ENCODE measurements at regions not wholly inside any gene's neighbourhood (a gene's known extent, or its start where the extent isn't known, plus 50 kb on each side); places are given as distances from the start of the nearest gene placed in this dataset.

- DNase-seq (ENCODE audit: low spot score) = no peak
Measured at GRCh38 chr16:61596655-61597054, 439.6 kb downstream of the CDH8 start.

DNA sequence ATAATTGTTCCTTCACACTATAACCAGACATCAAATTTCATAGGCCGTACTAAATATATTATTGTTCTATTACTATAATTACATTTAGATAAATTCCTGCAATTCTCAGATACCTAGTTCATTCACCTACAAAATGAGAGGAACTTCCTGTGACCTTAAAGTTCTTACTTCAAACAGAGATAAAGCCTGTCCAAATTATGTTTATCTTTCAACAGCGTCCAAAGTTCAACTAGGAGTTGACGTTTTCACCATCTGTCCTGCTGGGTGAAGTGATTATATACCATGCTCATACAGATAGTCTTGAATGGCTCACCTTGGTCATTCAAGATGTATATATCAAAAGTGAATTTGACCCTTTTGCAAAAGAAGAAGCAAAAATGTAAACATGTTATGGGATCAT is 440.6 kb downstream of the CDH8 start:
- no peak for DNase-seq (ENCODE audit: low spot score)

- no peak for DNase-seq (ENCODE audit: low spot score)
Measured at GRCh38 chr16:61590577-61590976, 445.7 kb downstream of the CDH8 start.

- no peak for DNase-seq (ENCODE audit: low spot score)
Measured at GRCh38 chr16:61587526-61587925, 448.7 kb downstream of the CDH8 start.

DNA sequence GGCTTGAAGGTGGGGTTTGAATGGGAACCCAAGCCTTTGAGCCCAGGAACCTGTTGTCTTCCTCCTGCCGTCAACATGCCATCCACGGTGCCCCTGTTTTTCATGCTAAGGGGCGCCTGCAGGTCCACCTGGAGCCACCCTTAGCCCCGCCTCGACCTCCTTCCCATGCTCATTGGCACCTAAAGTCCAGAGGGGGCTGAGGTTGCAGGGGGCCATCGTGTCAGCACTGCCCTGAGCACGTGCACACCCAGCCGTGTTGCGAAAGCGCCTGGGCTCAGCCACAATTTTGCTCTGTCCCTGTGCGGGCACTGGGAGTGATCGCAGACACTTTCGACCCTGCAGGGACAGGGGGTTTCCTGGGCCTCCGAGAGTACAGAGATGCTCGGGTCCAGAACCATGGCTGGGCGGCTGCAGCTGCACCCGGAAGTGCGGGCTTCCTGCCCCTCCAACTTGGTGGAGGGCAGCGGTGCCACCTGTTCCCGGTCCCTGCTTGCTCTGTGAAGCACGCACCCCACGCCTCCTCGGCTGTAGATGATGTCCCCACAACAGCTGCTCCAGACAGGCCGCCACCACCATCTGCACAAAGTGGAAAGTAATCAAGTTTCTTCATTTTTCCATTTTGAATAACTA is 454.7 kb downstream of the CDH8 start:
- DNase-seq (ENCODE audit: low spot score) = no peak

GRCh38 chr16:61580579-61580978 is 455.7 kb downstream of the CDH8 start:
- no peak for DNase-seq (ENCODE audit: low spot score)

GRCh38 chr16:61579195-61579594 is 457.0 kb downstream of the CDH8 start:
- no peak for DNase-seq (ENCODE audit: low spot score)

GRCh38 chr16:61576476-61576875 is 459.8 kb downstream of the CDH8 start:
- no peak for DNase-seq (ENCODE audit: low spot score)

- no peak for DNase-seq (ENCODE audit: low spot score)
Measured at GRCh38 chr16:61575617-61576016, 460.6 kb downstream of the CDH8 start.

- no peak for DNase-seq (ENCODE audit: low spot score)
Measured at GRCh38 chr16:61569028-61569427, 467.2 kb downstream of the CDH8 start.

DNA sequence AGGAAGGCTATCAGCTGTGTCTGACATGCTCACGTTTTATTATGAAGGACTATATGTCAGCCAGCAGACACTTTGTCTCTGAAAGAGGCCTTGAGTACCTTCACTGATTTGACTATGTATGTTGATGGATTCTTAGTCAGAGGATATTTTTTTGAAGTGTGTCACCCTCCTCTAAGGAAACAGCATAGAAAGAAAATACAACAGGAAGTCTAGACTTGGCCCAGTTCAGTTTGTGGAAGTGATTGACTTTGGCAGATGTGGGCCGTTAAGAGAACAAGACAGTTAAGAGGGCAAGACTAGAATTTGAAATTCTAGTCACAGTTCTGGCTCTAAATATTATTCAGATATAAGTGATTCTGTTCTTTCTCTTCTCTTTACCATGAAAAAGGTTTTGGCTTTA is 471.5 kb downstream of the CDH8 start:
- DNase-seq (ENCODE audit: low spot score) = no peak

- no peak for DNase-seq (ENCODE audit: low spot score)
Measured at GRCh38 chr16:61555718-61556441, 480.4 kb downstream of the CDH8 start.

DNA sequence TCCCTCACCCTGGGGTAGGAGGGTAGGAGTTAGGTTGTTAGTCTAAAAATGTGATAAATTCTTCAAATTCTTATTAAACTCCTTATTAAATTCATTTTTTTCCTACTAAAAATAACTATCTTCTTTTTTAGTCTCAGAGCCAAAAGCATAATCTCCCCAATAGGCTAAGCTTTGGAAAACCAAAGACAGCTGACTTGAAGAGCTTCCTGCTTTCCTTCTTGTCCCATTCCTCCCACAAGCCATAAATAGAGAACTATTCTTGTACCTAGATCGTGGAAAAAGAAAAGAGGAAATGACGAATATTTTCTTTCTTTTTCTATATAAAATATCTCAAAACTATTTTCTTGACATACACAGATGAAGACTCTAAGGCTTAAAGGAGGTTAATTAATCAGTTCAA is 486.9 kb downstream of the CDH8 start:
- DNase-seq (ENCODE audit: low spot score) = no peak

- no peak for DNase-seq (ENCODE audit: low spot score)
Measured at GRCh38 chr16:61547626-61548025, 488.6 kb downstream of the CDH8 start.

GRCh38 chr16:61544165-61544564 is 492.1 kb downstream of the CDH8 start:
- no peak for DNase-seq (ENCODE audit: low spot score)

DNA sequence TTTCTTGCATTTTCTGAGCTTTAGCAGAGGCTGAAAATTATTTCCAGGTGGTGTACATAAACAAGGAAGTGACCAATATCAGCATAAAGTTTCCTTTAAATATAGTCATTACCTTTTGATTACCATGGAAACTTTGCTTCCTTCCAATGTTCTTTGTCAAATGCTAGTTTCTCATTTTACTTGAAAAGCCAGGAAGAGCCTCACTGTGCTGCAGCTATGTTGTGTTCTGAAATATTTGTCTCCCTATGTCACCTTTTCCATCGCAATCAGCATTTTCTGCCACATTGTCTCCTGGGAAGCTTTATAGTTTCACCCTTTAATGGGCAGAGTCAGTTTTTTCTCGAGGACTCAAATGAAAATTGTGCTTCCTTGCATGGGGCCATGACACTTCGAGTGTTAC is 496.0 kb downstream of the CDH8 start:
- no peak for DNase-seq (ENCODE audit: low spot score)

DNA sequence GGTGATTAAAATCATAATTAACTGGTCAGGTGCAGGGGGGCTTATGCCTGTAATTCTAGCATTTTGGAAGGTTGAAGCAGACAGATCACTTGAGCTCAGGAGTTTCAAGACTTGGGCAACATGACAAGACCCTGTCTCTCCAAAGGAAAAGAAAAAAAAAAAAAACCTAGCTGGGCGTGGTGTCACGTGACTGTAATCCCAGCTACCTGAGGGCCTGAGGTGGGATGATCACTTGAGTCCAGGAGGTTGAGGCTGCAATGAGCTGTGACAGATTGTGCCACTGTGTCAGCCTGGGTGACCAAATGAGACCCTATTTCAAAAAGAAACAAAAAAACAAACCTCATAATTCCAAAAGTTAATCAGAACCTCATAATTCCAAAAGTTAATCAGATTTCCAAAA is 505.5 kb downstream of the CDH8 start:
- DNase-seq (ENCODE audit: low spot score) = no peak

GRCh38 chr16:61500851-61501250 is 535.4 kb downstream of the CDH8 start:
- no peak for DNase-seq (ENCODE audit: low spot score)

GRCh38 chr16:61480250-61480649 is 556.0 kb downstream of the CDH8 start:
- DNase-seq (ENCODE audit: low spot score) = no peak

GRCh38 chr16:61471737-61472136 is 564.5 kb downstream of the CDH8 start:
- no peak for DNase-seq (ENCODE audit: low spot score)

DNA sequence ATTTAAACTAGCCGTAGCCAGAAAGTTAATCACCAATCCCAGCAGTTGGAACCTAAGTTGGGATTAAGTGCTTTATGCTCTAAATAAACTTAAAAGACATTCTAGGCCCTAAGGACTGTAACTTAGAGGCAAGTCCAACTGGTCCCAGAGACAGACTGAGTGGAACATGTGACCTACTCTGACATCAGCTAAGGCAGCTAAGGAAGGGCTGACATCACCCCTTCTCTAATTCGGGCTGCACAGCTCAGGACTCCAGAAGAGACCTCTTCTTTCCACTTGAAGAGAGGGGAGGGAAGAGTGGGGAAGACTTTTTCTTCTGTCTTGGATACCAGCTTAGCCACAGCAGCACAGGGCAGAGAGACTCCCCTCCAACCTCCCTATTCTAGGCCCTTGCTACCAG is 565.2 kb downstream of the CDH8 start:
- DNase-seq (ENCODE audit: low spot score) = no peak

DNA sequence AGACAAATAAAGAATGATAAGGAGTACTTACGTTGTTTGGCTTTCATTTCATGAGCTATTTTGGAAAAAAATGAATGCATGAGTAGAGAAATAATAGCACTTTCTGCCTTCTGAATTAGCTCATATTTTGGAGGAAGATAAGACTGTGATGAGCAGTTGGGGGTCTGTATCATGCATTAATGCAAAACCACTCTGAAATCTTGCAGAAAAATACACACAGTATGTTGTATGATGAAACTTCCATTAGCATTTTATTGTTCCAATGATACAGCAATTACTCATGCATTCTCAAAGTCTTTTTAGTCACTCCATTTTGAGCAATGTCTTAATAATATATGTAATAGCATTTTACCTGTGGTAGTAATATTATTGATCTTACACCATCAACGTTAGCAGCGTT is 571.0 kb downstream of the CDH8 start:
- no peak for DNase-seq (ENCODE audit: low spot score)

GRCh38 chr16:61460020-61460419 is 576.2 kb downstream of the CDH8 start:
- DNase-seq (ENCODE audit: low spot score) = no peak

DNA sequence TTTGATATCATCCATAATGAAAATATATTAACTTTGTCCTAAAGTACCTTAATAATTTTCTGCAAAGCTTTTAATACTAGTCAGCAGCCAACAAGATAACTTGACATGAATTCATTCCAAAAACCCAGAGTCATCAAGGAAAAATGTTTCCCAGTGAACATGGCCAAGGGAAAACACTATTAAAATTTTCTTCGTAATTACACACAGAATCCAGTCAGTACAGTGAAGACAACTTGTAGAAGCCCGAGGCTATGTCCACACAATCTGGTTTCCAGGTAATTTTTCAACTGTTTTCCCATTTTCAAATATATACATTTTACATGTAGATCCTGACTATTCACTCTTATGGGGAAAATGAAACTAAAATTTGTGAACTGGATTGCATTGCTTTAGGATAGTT is 600.9 kb downstream of the CDH8 start:
- no peak for DNase-seq (ENCODE audit: low spot score)
